GM23338 (cell line): ENCODE measurements at regions not wholly inside any gene's neighbourhood (a gene's known extent, or its start where the extent isn't known, plus 50 kb on each side); places are given as distances from the start of the nearest gene placed in this dataset.

Source experiments
- POLR2AphosphoS5 ChIP-seq: IDR thresholded peaks from 2 replicates; pipeline ENCODE4 v1.6.1; 2016; ENCODE audit warnings: antibody characterized with exemption, low read depth
- TF ChIP-seq, protein P1 (sequence below), 2 experiments: fragments of 200-600 bp in 1 of 2; sonication (generic) in 1 of 2; conservative IDR thresholded peaks; 2 replicates each; pipeline versions ENCODE4 v1.5.1 to v1.6.1; 2016 to 2017; ENCODE audit warnings: antibody characterized with exemption in 2 of 2, low read depth in 2 of 2, mild to moderate bottlenecking in 2 of 2, moderate library complexity in 1 of 2

DNA sequence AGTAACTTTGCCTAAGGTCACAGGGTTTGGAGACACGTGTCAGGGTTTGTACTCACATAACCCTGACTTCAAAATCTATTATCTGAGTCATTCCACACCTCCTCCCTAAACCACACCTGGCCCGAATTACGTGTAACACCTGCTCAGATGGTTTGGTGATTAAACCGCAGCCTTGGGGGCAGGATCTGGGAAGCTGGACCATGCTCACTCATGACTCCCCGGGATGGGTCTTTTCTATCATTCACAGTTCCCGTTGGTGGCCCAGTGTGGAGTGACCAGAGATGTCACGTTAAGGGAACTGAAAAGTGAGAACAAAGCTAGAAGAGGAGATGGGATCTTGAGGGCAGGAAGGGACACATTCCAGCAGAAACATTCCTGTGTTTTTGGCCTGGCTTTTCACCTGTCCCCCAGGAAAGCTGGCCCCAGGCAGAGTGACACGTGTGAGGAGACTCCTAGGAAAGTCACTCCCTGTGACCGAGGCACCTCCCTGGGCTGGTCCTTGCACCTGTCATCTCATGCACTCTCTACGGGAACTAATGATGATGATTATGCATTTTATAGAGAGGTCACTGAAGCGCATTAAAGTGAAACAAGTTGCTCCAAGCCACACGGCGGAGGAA is 75.4 kb upstream of the POMGNT2 start:
- TF ChIP-seq, protein P1, sequence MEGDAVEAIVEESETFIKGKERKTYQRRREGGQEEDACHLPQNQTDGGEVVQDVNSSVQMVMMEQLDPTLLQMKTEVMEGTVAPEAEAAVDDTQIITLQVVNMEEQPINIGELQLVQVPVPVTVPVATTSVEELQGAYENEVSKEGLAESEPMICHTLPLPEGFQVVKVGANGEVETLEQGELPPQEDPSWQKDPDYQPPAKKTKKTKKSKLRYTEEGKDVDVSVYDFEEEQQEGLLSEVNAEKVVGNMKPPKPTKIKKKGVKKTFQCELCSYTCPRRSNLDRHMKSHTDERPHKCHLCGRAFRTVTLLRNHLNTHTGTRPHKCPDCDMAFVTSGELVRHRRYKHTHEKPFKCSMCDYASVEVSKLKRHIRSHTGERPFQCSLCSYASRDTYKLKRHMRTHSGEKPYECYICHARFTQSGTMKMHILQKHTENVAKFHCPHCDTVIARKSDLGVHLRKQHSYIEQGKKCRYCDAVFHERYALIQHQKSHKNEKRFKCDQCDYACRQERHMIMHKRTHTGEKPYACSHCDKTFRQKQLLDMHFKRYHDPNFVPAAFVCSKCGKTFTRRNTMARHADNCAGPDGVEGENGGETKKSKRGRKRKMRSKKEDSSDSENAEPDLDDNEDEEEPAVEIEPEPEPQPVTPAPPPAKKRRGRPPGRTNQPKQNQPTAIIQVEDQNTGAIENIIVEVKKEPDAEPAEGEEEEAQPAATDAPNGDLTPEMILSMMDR (conservative IDR thresholded peaks at IDR 0.05; ENCODE audit: low read depth in 2 of 2) = no peak
- TF ChIP-seq POLR2AphosphoS5 = no peak
